IMR-90 (cell line): ENCODE measurements at regions not wholly inside any gene's neighbourhood (a gene's known extent, or its start where the extent isn't known, plus 50 kb on each side); places are given as distances from the start of the nearest gene placed in this dataset.

Experiments used
- ATAC-seq: fragments of 200-7000 bp; cut with Tn5 transposase; 2 replicates; pipeline ENCODE4 v1.9.1; 2020; ENCODE audit warnings: low read depth, mild to moderate bottlenecking, moderate library complexity
- BruUV-seq: library from RNA; stranded (reverse); fragments of 400-500 nt; replicated peaks from 2 replicates; lab custom pipeline; 2021; lab: Mats Ljungman, UMichigan
- CTCF ChIA-PET: fragments of 300-600 bp; formaldehyde crosslinking; extraction: SDS; loops from one replicate; lab custom pipeline; 2021; ENCODE audit warnings: antibody characterized with exemption; lab: Yijun Ruan, JAX
- POLR2A ChIA-PET: fragments of 300-600 bp; sonication (Branson Sonifier 250); formaldehyde crosslinking; loops from one replicate; lab custom pipeline; 2022; ENCODE audit warnings: antibody characterized with exemption; ENCODE audit not compliant: unreplicated experiment; lab: Charles Lee
- DNase-seq: peaks from one replicate; pipeline ENCODE4 v3.0.0; 2013
- H2AFZ ChIP-seq: replicated peaks from 2 replicates; pipeline ENCODE3; 2013; ENCODE audit warnings: low read length, mild to moderate bottlenecking; ENCODE audit not compliant: poor library complexity
- H2AK5ac ChIP-seq: 2 replicates; pipeline ENCODE4 v1.6.1; 2013; ENCODE audit warnings: low read depth, low read length, inconsistent platforms
- H2AK9ac ChIP-seq: replicated peaks from 2 replicates; pipeline ENCODE3; 2013; ENCODE audit warnings: mild to moderate bottlenecking, low read depth, low read length, moderate library complexity; ENCODE audit not compliant: poor library complexity
- H2BK120ac ChIP-seq: 2 replicates; pipeline ENCODE4 v1.6.1; 2013; ENCODE audit warnings: low read depth, low read length, inconsistent platforms
- H2BK15ac ChIP-seq: 3 replicates; pipeline ENCODE4 v1.6.1; 2013; ENCODE audit warnings: low read depth, low read length, inconsistent platforms
- H2BK20ac ChIP-seq: 2 replicates; pipeline ENCODE4 v1.6.1; 2013; ENCODE audit warnings: low read depth, mild to moderate bottlenecking, inconsistent platforms, low read length, moderate library complexity
- H2BK5ac ChIP-seq: 2 replicates; pipeline ENCODE4 v1.6.1; 2013; ENCODE audit warnings: mild to moderate bottlenecking, low read depth, low read length, inconsistent platforms; ENCODE audit not compliant: poor library complexity, severe bottlenecking
- H3K14ac ChIP-seq: replicated peaks from 2 replicates; pipeline ENCODE4 v1.6.1; 2013; ENCODE audit warnings: low read depth, low read length, inconsistent platforms
- H3K18ac ChIP-seq: 2 replicates; pipeline ENCODE4 v1.6.1; 2013; ENCODE audit warnings: low read depth, low read length, control low read depth
- H3K23ac ChIP-seq: 2 replicates; pipeline ENCODE4 v1.6.1; 2013; ENCODE audit warnings: low read depth, low read length, inconsistent platforms
- H3K27ac ChIP-seq: 2 replicates; pipeline ENCODE4 v1.5.1; 2013; ENCODE audit warnings: mild to moderate bottlenecking, control low read depth, low read length; ENCODE audit not compliant: insufficient read depth
- H3K27me3 ChIP-seq: 2 replicates; pipeline ENCODE4 v1.6.1; 2013; ENCODE audit warnings: low read length; ENCODE audit not compliant: control insufficient read depth, insufficient read depth
- H3K36me3 ChIP-seq: 2 replicates; pipeline ENCODE4 v1.6.1; 2013; ENCODE audit warnings: low read length, mixed read lengths; ENCODE audit not compliant: control insufficient read depth, insufficient read depth
- H3K4ac ChIP-seq: 2 replicates; pipeline ENCODE4 v1.6.1; 2013; ENCODE audit warnings: low read depth, low read length, inconsistent platforms
- H3K4me1 ChIP-seq: 2 replicates; pipeline ENCODE4 v1.6.1; 2013; ENCODE audit warnings: low read length, mixed read lengths; ENCODE audit not compliant: control insufficient read depth, insufficient read depth
- H3K4me2 ChIP-seq: 2 replicates; pipeline ENCODE4 v1.6.1; 2013; ENCODE audit warnings: low read depth, mild to moderate bottlenecking, control low read depth, low read length, moderate library complexity
- H3K4me3 ChIP-seq: 2 replicates; pipeline ENCODE4 v1.5.1; 2013; ENCODE audit warnings: low read depth, mild to moderate bottlenecking, control low read depth, low read length, moderate library complexity; ENCODE audit not compliant: insufficient read depth
- H3K56ac ChIP-seq: 2 replicates; pipeline ENCODE4 v1.6.1; 2013; ENCODE audit warnings: low read length, inconsistent platforms; ENCODE audit not compliant: insufficient read depth; ENCODE audit errors: extremely low read depth
- H3K79me1 ChIP-seq, 2 experiments: 2 replicates each; pipeline ENCODE4 v1.6.1; 2013; ENCODE audit warnings: low read length in 2 of 2, inconsistent platforms in 1 of 2, low read depth in 1 of 2
- H3K9ac ChIP-seq: 2 replicates; pipeline ENCODE4 v1.6.1; 2013; ENCODE audit warnings: low read depth, low read length, control low read depth
- H3K9me1 ChIP-seq: 2 replicates; pipeline ENCODE4 v1.6.1; 2013; ENCODE audit warnings: low read length, inconsistent platforms; ENCODE audit not compliant: insufficient read depth
- H3K9me3 ChIP-seq: 2 replicates; pipeline ENCODE4 v1.6.1; 2013; ENCODE audit warnings: low read length; ENCODE audit not compliant: control insufficient read depth, insufficient read depth
- H4K20me1 ChIP-seq: 2 replicates; pipeline ENCODE4 v1.6.1; 2013; ENCODE audit warnings: low read length, inconsistent platforms; ENCODE audit not compliant: insufficient read depth
- H4K5ac ChIP-seq: 2 replicates; pipeline ENCODE4 v1.6.1; 2013; ENCODE audit warnings: mild to moderate bottlenecking, low read depth, low read length, control low read depth
- H4K8ac ChIP-seq, 2 experiments: 2 replicates each; pipeline ENCODE4 v1.6.1; 2013; ENCODE audit warnings: low read depth in 2 of 2, low read length in 2 of 2, control low read depth in 1 of 2, inconsistent platforms in 1 of 2
- H4K91ac ChIP-seq: 2 replicates; pipeline ENCODE4 v1.6.1; 2013; ENCODE audit warnings: low read depth, low read length, inconsistent platforms; ENCODE audit not compliant: insufficient read depth
- MAFK ChIP-seq: IDR thresholded peaks from 2 replicates; pipeline ENCODE4 v1.6.1; 2012; ENCODE audit warnings: low read depth, low read length, improper control_type of control experiment
- MAZ ChIP-seq: IDR thresholded peaks from 2 replicates; pipeline ENCODE4 v1.6.1; 2012; ENCODE audit warnings: low read depth, mild to moderate bottlenecking, low read length, improper control_type of control experiment, moderate library complexity, borderline replicate concordance
- NFE2L2 ChIP-seq: fragments of 150-350 bp; IDR thresholded peaks from 2 replicates; pipeline ENCODE4 v1.6.1; 2016; ENCODE audit warnings: low read depth, mild to moderate bottlenecking, low read length
- RAD21 ChIP-seq: IDR thresholded peaks from 2 replicates; pipeline ENCODE4 v1.6.1; 2012; ENCODE audit warnings: low read length, improper control_type of control experiment
- WGBS, 2 experiments: methylation state at CpG; one replicate each; pipeline versions ENCODE4 v1.1.5 to v1.1.7; 2013; ENCODE audit warnings: missing lambda C conversion rate in 2 of 2; ENCODE audit not compliant: insufficient read length in 1 of 2; ENCODE audit errors: extremely low coverage in 2 of 2; 5-methylcytosine and 5-hydroxymethylcytosine counted together
- dilution Hi-C: fragments of 300-500 bp; cut with HindIII; formaldehyde crosslinking; loops from one replicate; pipeline ENCODE4 v1.14.3; 2018; ENCODE audit warnings: low sequenced_read_pairs; ENCODE audit not compliant: unreplicated experiment
- in situ Hi-C: fragments of 300-500 bp; cut with MboI; formaldehyde crosslinking; loops from 3 replicates; pipeline ENCODE4 v1.14.3; 2019; ENCODE audit warnings: low sequenced_read_pairs, inconsistent platforms, mixed read lengths
- intact Hi-C: fragments of 100-400 bp; cut with micrococcal nuclease; formaldehyde crosslinking; loops from 2 replicates; pipeline ENCODE4 v1.10.0; 2022

GRCh38 chr15:98382139-98382538 is 266.2 kb upstream of the IGF1R start:
- in situ Hi-C loops = no loop called here
- Histone ChIP-seq H3K18ac (no peak overlapping the region), H3K4ac (no peak overlapping the region), H3K9ac (no peak overlapping the region), H2BK5ac (no peak overlapping the region), H2BK120ac (no peak overlapping the region), H4K20me1 (no peaks in the 10 kb centered on the region), H4K8ac (no peak overlapping the region), H3K23ac (no peak overlapping the region), H2BK20ac (no peak overlapping the region), H3K4me2 (no peak overlapping the region), H2AK9ac (no peak overlapping the region), H4K5ac (no peak overlapping the region), H2BK15ac (no peak overlapping the region), H3K4me3 (no peak overlapping the region), H2AK5ac (no peak overlapping the region), H3K56ac (no peak overlapping the region), H3K36me3 (no peaks in the 10 kb centered on the region), H3K14ac (no peak overlapping the region), H3K27me3 (no peaks in the 10 kb centered on the region), H3K4me1 (no peaks in the 10 kb centered on the region), H4K91ac (no peak overlapping the region), H3K9me1 (no peaks in the 10 kb centered on the region), H2AFZ (no peak overlapping the region), H3K9me3 (no peaks in the 10 kb centered on the region; the same call in 1 of the 2 replicates), H3K27ac (no peak overlapping the region), H3K79me1 (no peaks in the 10 kb centered on the region)
- ChIA-PET POLR2A (no interaction called here), CTCF (no interaction called here)
- no TSS peak for BruUV-seq
- DNase-seq (no peak), ATAC-seq (no peak)
- dilution Hi-C loops = no loop called here
- no CpG with 5 or more reads among the region's 6 CpGs for WGBS, 2 experiments
- no peak for TF ChIP-seq MAZ
- no peak for TF ChIP-seq MAFK
- TF ChIP-seq RAD21 = no peak
- no peak for TF ChIP-seq NFE2L2
- intact Hi-C loops = no loop called here
